ENCODE measurements at regions not wholly inside any gene's neighbourhood (a gene's known extent, or its start where the extent isn't known, plus 50 kb on each side); places are given as distances from the start of the nearest gene placed in this dataset.

DNA sequence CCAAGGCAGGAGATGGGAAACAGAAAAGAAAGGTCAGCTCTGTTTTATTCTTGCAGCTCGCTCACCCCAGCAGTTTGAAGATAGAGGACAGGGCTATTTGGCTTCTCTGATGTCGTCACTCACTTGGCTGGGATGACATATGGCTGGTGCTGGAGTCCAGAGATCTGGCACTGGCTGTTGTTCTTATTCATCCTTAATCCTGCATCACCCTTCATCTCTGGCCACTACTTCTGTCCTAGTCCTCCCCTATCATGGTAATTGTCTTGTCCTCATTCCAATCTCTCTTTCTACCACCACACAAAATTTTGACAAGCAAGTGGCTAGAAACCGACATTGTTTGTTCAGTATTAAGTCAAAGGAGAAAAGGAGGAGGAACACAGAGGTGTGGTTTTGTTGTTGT, 103.8 kb upstream of the PDE4B start:
- TF ChIP-seq, protein P1, sequence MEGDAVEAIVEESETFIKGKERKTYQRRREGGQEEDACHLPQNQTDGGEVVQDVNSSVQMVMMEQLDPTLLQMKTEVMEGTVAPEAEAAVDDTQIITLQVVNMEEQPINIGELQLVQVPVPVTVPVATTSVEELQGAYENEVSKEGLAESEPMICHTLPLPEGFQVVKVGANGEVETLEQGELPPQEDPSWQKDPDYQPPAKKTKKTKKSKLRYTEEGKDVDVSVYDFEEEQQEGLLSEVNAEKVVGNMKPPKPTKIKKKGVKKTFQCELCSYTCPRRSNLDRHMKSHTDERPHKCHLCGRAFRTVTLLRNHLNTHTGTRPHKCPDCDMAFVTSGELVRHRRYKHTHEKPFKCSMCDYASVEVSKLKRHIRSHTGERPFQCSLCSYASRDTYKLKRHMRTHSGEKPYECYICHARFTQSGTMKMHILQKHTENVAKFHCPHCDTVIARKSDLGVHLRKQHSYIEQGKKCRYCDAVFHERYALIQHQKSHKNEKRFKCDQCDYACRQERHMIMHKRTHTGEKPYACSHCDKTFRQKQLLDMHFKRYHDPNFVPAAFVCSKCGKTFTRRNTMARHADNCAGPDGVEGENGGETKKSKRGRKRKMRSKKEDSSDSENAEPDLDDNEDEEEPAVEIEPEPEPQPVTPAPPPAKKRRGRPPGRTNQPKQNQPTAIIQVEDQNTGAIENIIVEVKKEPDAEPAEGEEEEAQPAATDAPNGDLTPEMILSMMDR (IDR thresholded peaks at IDR 0.05): no peak
- TF ChIP-seq POLR2A (IDR thresholded peaks at IDR 0.05): no peak

Data from prostate gland (tissue), 2 donors.